HepG2 (cell line): ENCODE measurements at regions not wholly inside any gene's neighbourhood (a gene's known extent, or its start where the extent isn't known, plus 50 kb on each side); places are given as distances from the start of the nearest gene placed in this dataset.

Experiments used
- HNF4G ChIP-seq, 2 experiments: sonication (generic) in 1 of 2; formaldehyde crosslinking in 1 of 2; IDR thresholded peaks; 2 replicates each; pipeline versions ENCODE4 v1.4.0 to v1.6.1; 2011 to 2020; ENCODE audit warnings: borderline replicate concordance in 2 of 2, low read depth in 2 of 2, mild to moderate bottlenecking in 2 of 2, low read length in 1 of 2, missing genetic modification reagents in 1 of 2, moderate library complexity in 1 of 2
- KAT8 ChIP-seq: IDR thresholded peaks from 2 replicates; pipeline ENCODE4 v1.6.1; 2016; ENCODE audit warnings: missing genetic modification reagents, missing compliant biosample characterization
- TOPORS ChIP-seq: sonication (generic); formaldehyde crosslinking; IDR thresholded peaks from 2 replicates; pipeline ENCODE4 v1.8.0; 2023; ENCODE audit warnings: mild to moderate bottlenecking, missing genetic modification reagents
- ZMYM3 ChIP-seq: sonication (generic); formaldehyde crosslinking; IDR thresholded peaks from 2 replicates; pipeline ENCODE4 v1.5.1; 2020; ENCODE audit warnings: mild to moderate bottlenecking, missing genetic modification reagents
- ZNF282 ChIP-seq: fragments of 450-650 bp; IDR thresholded peaks from 2 replicates; pipeline ENCODE4 v1.6.1; 2018; ENCODE audit not compliant: partially characterized antibody
- ZNF510 ChIP-seq: sonication (generic); formaldehyde crosslinking; IDR thresholded peaks from 2 replicates; pipeline ENCODE4 v1.4.0; 2020; ENCODE audit warnings: low read depth, mild to moderate bottlenecking, missing genetic modification reagents
- TF ChIP-seq, protein P1 (sequence below), 2 experiments: fragments of 450-650 bp in 1 of 2; sonication (generic) in 1 of 2; formaldehyde crosslinking in 1 of 2; IDR thresholded peaks; 2 replicates each; pipeline versions ENCODE4 v1.6.1 to v1.8.0; 2016 to 2022; ENCODE audit warnings: antibody characterized with exemption in 1 of 2, mild to moderate bottlenecking in 1 of 2, missing genetic modification reagents in 1 of 2
- TF ChIP-seq, protein P2 (sequence below): sonication (generic); formaldehyde crosslinking; IDR thresholded peaks from 2 replicates; pipeline ENCODE4 v1.4.0; 2020; ENCODE audit warnings: missing genetic modification reagents
- TF ChIP-seq, protein P3 (sequence below): sonication (generic); formaldehyde crosslinking; IDR thresholded peaks from 2 replicates; pipeline ENCODE4 v1.4.0; 2020; ENCODE audit warnings: missing genetic modification reagents, borderline replicate concordance
- TF ChIP-seq, protein P4 (sequence below): sonication (generic); formaldehyde crosslinking; IDR thresholded peaks from 2 replicates; pipeline ENCODE4 v1.8.1; 2023; ENCODE audit warnings: missing genetic modification reagents, inconsistent platforms, borderline replicate concordance

DNA sequence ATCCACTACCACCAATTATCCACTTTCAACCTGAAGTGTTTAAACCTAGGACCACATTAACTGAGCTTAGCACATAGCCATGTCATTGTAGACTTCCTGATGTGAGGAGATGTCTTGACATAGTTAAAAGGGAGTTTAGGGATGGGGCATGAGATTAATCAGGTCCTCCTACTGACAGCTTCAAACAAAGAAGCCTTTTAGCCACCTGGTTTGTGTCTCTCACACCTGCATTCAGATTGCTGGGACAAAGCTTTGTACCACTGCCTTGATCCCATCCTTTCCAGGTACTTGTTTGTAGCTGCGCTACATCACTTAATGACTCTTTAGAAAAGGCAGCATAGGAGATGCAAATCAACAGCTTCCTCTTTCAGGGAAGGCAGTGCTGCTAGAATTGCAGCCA, 340.7 kb upstream of the DDHD1 start (continued):
- TF ChIP-seq, protein P1, sequence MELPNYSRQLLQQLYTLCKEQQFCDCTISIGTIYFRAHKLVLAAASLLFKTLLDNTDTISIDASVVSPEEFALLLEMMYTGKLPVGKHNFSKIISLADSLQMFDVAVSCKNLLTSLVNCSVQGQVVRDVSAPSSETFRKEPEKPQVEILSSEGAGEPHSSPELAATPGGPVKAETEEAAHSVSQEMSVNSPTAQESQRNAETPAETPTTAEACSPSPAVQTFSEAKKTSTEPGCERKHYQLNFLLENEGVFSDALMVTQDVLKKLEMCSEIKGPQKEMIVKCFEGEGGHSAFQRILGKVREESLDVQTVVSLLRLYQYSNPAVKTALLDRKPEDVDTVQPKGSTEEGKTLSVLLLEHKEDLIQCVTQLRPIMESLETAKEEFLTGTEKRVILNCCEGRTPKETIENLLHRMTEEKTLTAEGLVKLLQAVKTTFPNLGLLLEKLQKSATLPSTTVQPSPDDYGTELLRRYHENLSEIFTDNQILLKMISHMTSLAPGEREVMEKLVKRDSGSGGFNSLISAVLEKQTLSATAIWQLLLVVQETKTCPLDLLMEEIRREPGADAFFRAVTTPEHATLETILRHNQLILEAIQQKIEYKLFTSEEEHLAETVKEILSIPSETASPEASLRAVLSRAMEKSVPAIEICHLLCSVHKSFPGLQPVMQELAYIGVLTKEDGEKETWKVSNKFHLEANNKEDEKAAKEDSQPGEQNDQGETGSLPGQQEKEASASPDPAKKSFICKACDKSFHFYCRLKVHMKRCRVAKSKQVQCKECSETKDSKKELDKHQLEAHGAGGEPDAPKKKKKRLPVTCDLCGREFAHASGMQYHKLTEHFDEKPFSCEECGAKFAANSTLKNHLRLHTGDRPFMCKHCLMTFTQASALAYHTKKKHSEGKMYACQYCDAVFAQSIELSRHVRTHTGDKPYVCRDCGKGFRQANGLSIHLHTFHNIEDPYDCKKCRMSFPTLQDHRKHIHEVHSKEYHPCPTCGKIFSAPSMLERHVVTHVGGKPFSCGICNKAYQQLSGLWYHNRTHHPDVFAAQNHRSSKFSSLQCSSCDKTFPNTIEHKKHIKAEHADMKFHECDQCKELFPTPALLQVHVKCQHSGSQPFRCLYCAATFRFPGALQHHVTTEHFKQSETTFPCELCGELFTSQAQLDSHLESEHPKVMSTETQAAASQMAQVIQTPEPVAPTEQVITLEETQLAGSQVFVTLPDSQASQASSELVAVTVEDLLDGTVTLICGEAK (IDR thresholded peaks at IDR 0.05): no peak
- TF ChIP-seq, protein P1 (CRISPR knock-in tag; IDR thresholded peaks at IDR 0.05): no peak
- no peak for TF ChIP-seq TOPORS (CRISPR knock-in tag)
- no peak for TF ChIP-seq KAT8
- no peak for TF ChIP-seq HNF4G (IDR thresholded peaks at IDR 0.05; ENCODE audit: borderline replicate concordance, low read depth, low read length)
- TF ChIP-seq HNF4G (CRISPR knock-in tag; IDR thresholded peaks at IDR 0.05; ENCODE audit: borderline replicate concordance, low read depth): no peak
- no peak for TF ChIP-seq ZMYM3 (CRISPR knock-in tag)
- TF ChIP-seq, protein P2, sequence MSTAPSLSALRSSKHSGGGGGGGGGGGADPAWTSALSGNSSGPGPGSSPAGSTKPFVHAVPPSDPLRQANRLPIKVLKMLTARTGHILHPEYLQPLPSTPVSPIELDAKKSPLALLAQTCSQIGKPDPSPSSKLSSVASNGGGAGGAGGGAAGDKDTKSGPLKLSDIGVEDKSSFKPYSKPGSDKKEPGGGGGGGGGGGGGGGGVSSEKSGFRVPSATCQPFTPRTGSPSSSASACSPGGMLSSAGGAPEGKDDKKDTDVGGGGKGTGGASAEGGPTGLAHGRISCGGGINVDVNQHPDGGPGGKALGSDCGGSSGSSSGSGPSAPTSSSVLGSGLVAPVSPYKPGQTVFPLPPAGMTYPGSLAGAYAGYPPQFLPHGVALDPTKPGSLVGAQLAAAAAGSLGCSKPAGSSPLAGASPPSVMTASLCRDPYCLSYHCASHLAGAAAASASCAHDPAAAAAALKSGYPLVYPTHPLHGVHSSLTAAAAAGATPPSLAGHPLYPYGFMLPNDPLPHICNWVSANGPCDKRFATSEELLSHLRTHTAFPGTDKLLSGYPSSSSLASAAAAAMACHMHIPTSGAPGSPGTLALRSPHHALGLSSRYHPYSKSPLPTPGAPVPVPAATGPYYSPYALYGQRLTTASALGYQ (CRISPR knock-in tag): no peak
- no peak for TF ChIP-seq ZNF510 (CRISPR knock-in tag)
- TF ChIP-seq ZNF282: no peak
- TF ChIP-seq, protein P3, sequence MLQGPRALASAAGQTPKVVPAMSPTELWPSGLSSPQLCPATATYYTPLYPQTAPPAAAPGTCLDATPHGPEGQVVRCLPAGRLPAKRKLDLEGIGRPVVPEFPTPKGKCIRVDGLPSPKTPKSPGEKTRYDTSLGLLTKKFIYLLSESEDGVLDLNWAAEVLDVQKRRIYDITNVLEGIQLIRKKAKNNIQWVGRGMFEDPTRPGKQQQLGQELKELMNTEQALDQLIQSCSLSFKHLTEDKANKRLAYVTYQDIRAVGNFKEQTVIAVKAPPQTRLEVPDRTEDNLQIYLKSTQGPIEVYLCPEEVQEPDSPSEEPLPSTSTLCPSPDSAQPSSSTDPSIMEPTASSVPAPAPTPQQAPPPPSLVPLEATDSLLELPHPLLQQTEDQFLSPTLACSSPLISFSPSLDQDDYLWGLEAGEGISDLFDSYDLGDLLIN (CRISPR knock-in tag): no peak
- TF ChIP-seq, protein P4, sequence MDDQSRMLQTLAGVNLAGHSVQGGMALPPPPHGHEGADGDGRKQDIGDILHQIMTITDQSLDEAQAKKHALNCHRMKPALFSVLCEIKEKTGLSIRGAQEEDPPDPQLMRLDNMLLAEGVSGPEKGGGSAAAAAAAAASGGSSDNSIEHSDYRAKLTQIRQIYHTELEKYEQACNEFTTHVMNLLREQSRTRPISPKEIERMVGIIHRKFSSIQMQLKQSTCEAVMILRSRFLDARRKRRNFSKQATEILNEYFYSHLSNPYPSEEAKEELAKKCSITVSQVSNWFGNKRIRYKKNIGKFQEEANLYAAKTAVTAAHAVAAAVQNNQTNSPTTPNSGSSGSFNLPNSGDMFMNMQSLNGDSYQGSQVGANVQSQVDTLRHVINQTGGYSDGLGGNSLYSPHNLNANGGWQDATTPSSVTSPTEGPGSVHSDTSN (CRISPR knock-in tag): no peak
